ENCODE measurements at regions not wholly inside any gene's neighbourhood (a gene's known extent, or its start where the extent isn't known, plus 50 kb on each side); places are given as distances from the start of the nearest gene placed in this dataset.

- no peak for DNase-seq (ENCODE audit: extremely low read depth in 1 of 2, low read depth in 1 of 2)
Observed at GRCh38 chr1:221801773-221802516, 60.1 kb upstream of the DUSP10 start.

- no peak for DNase-seq (ENCODE audit: extremely low read depth in 1 of 2, low read depth in 1 of 2)
Observed at GRCh38 chr1:221801251-221801661, 59.4 kb upstream of the DUSP10 start.

GRCh38 chr1:221800831-221801230 lies 58.9 kb upstream of the DUSP10 start:
- no peak for DNase-seq (ENCODE audit: extremely low read depth in 1 of 2, low read depth in 1 of 2)

GRCh38 chr1:221797506-221797905 lies 55.6 kb upstream of the DUSP10 start:
- DNase-seq (ENCODE audit: extremely low read depth in 1 of 2, low read depth in 1 of 2), result no peak

GRCh38 chr1:221796700-221797099 lies 54.8 kb upstream of the DUSP10 start:
- no peak for DNase-seq (ENCODE audit: extremely low read depth in 1 of 2, low read depth in 1 of 2)

GRCh38 chr1:221795380-221795779 lies 53.5 kb upstream of the DUSP10 start:
- DNase-seq (ENCODE audit: extremely low read depth in 1 of 2, low read depth in 1 of 2), result no peak

- DNase-seq (ENCODE audit: extremely low read depth in 1 of 2, low read depth in 1 of 2), result no peak
Observed at GRCh38 chr1:221794935-221795334, 53.0 kb upstream of the DUSP10 start.

GRCh38 chr1:221794079-221794670 lies 52.3 kb upstream of the DUSP10 start:
- no peak for DNase-seq (ENCODE audit: extremely low read depth in 1 of 2, low read depth in 1 of 2)

GRCh38 chr1:221793439-221794078 lies 51.7 kb upstream of the DUSP10 start:
- no peak for DNase-seq (ENCODE audit: extremely low read depth in 1 of 2, low read depth in 1 of 2)

- no peak for DNase-seq (ENCODE audit: extremely low read depth in 1 of 2, low read depth in 1 of 2)
Observed at GRCh38 chr1:221791846-221792245, 50.0 kb upstream of the DUSP10 start.
